ENCODE measurements at regions not wholly inside any gene's neighbourhood (a gene's known extent, or its start where the extent isn't known, plus 50 kb on each side); places are given as distances from the start of the nearest gene placed in this dataset.
A peak's percentile ranks its signal among the peaks of the same experiment; 100 is the strongest.

DNA sequence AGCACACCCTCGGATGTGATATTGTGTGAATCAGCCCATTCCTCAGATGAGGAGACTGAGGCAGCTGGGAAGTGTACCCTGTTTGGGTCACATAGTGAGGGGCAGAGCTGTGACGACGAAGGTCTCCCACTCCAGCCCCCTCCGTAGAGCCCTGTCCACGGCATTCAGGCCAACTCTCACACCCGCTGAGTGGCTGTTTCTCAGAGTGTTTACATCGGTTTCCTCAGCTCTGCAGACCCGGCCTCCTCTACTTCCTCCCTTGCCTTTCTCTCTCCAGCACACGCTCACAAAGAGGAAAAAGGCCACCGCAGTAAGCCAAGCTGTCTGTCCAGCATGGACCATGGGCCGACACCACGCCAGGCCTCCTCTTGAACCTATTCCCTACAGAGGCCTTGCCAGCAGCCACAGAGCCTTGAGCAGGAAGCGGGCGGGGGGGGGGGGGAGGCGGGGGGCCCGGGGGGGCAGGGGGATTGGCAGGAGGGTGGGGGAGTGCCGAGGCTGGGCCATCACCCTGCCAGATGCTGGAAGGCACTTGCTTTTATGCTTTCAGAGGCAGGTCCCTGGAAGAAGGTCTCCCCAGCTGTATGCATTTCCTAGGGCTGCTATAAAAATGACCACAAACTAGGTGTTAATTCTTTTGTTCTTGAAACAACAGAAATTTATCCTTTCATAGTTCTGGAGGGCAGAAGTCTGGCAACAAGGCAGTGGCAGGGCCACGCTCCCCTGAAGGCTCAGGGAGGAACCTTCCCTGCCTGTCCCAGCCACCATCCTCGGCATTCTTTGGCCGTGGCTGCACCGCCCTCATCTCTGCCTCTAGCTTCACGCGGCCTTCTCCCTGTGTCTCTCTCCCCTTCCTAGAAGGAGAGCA is 178.4 kb downstream of the PSMG1 start:
- Histone ChIP-seq H3K4me1 (peaks cover 12 to 46% (median 27%) of the 10 kb centered on the region in 4 donors), H3K9me3 (no peaks in the 10 kb centered on the region), H3K27me3 (no peaks in the 10 kb centered on the region), H3K4me3 (no peak overlapping the region), H3K27ac (peak overlapping the region; percentile 79 to 86 (median 83)), H3K36me3 (no peaks in the 10 kb centered on the region)
- peak; percentile 47 for DNase-seq
- in situ Hi-C loops (cut with MboI; ENCODE audit: low pct_ligation_motif_present in 1 of 4, low pct_unique_long_range_greater_than_20kb in 1 of 4, low sequenced_read_pairs in 3 of 4) (no loop called here), intact Hi-C loops (cut with DNase I; ENCODE audit: low total_unique reads) (no loop called here)
- TF ChIP-seq POLR2AphosphoS5 (IDR thresholded peaks at IDR 0.05), result no peak
- TF ChIP-seq, protein P1, sequence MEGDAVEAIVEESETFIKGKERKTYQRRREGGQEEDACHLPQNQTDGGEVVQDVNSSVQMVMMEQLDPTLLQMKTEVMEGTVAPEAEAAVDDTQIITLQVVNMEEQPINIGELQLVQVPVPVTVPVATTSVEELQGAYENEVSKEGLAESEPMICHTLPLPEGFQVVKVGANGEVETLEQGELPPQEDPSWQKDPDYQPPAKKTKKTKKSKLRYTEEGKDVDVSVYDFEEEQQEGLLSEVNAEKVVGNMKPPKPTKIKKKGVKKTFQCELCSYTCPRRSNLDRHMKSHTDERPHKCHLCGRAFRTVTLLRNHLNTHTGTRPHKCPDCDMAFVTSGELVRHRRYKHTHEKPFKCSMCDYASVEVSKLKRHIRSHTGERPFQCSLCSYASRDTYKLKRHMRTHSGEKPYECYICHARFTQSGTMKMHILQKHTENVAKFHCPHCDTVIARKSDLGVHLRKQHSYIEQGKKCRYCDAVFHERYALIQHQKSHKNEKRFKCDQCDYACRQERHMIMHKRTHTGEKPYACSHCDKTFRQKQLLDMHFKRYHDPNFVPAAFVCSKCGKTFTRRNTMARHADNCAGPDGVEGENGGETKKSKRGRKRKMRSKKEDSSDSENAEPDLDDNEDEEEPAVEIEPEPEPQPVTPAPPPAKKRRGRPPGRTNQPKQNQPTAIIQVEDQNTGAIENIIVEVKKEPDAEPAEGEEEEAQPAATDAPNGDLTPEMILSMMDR (IDR thresholded peaks at IDR 0.05), result no peak
- TF ChIP-seq EP300 (IDR thresholded peaks at IDR 0.05; ENCODE audit: low read depth), result no peak
- no peak for TF ChIP-seq POLR2A (IDR thresholded peaks at IDR 0.05)
- 21 to 40% methylated on average over 1 to 21 of the region's 23 CpGs for WGBS, 2 donors (ENCODE audit: low coverage in 1 of 2)

DNA sequence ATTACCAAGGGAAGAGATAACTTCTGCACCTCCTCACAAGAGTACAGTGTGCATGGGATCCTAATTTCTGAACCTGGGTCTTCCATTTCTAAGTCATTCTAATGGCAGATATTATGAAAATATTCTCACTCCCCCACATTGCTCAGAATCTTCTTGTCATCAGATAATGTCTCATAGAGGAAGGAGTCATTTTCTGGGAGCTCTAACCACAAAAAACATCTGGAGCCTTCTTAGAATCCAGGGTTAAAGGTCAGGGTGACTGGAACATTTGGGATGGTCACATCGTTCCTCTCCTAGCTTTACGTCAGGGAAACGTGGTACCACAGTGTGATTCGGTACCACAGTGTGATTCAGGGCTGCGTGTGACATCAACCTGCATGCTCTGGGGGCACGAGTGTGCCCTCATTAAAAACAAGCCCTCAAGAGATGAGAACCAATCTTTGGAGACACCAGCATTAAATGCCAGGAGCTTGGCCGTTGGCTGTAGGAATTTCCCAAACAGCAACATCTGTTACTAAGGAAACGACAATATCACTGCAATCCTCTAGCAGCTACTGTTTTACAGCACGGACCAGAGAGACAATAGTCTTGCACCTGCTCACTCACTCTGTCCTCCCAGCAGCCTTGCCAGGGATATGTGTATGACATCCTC is 179.1 kb downstream of the PSMG1 start:
- Histone ChIP-seq H3K4me1 (peaks cover 12 to 46% (median 27%) of the 10 kb centered on the region in 4 donors), H3K36me3 (no peaks in the 10 kb centered on the region), H3K27ac (peak overlapping the region; percentile 79 to 86 (median 83)), H3K4me3 (no peak overlapping the region), H3K27me3 (no peaks in the 10 kb centered on the region), H3K9me3 (no peaks in the 10 kb centered on the region)
- WGBS, 2 donors (ENCODE audit: low coverage in 1 of 2), result 37% methylated on average over 9 of the region's 9 CpGs; no CpG with 5 or more reads in 1 of the 2 donors
- intact Hi-C loops (cut with DNase I; ENCODE audit: low total_unique reads), result no loop called here
- no peak for TF ChIP-seq POLR2A (IDR thresholded peaks at IDR 0.05)
- TF ChIP-seq, protein P1 (IDR thresholded peaks at IDR 0.05), result no peak
- no peak for TF ChIP-seq EP300 (IDR thresholded peaks at IDR 0.05; ENCODE audit: low read depth)
- no peak for TF ChIP-seq POLR2AphosphoS5 (IDR thresholded peaks at IDR 0.05)
- in situ Hi-C loops (cut with MboI; ENCODE audit: low pct_ligation_motif_present in 1 of 4, low pct_unique_long_range_greater_than_20kb in 1 of 4, low sequenced_read_pairs in 3 of 4), result no loop called here
- DNase-seq, result no peak

DNA sequence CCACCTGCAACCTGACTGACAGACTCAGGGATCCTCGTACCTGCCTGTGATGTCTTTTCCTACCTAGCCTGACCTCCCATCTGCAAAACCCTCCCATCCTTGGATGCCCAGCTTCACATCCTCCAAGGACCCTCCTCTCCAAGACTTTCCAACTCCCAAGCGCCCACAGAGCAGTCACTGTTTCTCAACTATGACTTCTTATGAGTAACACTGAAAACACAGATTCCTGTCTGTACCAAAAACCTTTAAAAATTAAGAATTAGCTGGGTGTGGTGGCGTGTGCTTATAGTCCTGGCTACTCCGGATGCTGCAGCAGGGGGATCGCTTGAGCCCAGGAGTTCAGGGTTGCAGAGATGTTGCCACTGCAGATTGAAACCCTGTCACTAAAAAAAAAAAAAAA is 181.9 kb downstream of the PSMG1 start:
- no peaks in the 10 kb centered on the region for H3K9me3 ChIP-seq
- H3K4me1 ChIP-seq, result peaks cover 12 to 30% (median 14%) of the 10 kb centered on the region in 4 donors
- no peak overlapping the region for H3K27ac ChIP-seq
- H3K27me3 ChIP-seq, result no peaks in the 10 kb centered on the region
- DNase-seq, result no peak
- 89 to 100% methylated on average over 4 to 5 of the region's 5 CpGs for WGBS, 2 donors (ENCODE audit: low coverage in 1 of 2)
- TF ChIP-seq EP300 (IDR thresholded peaks at IDR 0.05; ENCODE audit: low read depth) (no peak), POLR2AphosphoS5 (IDR thresholded peaks at IDR 0.05) (no peak), POLR2A (IDR thresholded peaks at IDR 0.05) (no peak)
- TF ChIP-seq, protein P1 (IDR thresholded peaks at IDR 0.05), result no peak
- intact Hi-C loops (cut with DNase I; ENCODE audit: low total_unique reads) (no loop called here), in situ Hi-C loops (cut with MboI; ENCODE audit: low pct_ligation_motif_present in 1 of 4, low pct_unique_long_range_greater_than_20kb in 1 of 4, low sequenced_read_pairs in 3 of 4) (no loop called here)
- no peaks in the 10 kb centered on the region for H3K36me3 ChIP-seq
- H3K4me3 ChIP-seq, result no peak overlapping the region

DNA sequence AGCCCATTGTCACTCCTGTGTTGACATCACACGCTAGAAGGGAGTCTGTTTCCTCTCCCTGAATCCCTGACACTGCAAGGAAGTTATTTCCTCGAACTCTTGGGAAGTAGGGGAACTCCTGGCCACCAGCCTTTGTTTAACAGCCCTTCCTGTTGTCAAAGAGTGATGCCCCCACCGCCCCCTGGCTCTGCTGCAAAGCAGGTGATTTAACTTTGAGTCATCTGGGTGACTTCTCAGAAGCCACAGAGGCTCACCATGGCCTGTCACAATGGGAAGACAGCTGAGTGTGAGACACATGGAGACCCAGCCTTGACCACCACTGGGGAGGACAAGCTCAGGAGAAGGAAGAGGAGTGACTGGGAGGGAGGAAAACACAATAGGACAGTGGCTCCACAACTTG is 182.8 kb downstream of the PSMG1 start:
- Histone ChIP-seq H3K9me3 (no peaks in the 10 kb centered on the region), H3K4me3 (no peak overlapping the region), H3K4me1 (peaks cover 10 to 30% (median 18%) of the 10 kb centered on the region in 4 donors), H3K36me3 (no peaks in the 10 kb centered on the region), H3K27ac (no peak overlapping the region), H3K27me3 (no peaks in the 10 kb centered on the region)
- intact Hi-C loops (cut with DNase I; ENCODE audit: low total_unique reads), result no loop called here
- WGBS, 2 donors (ENCODE audit: low coverage in 1 of 2), result 50% methylated on average over 3 of the region's 3 CpGs; no CpG with 5 or more reads in 1 of the 2 donors
- no peak for DNase-seq
- TF ChIP-seq, protein P1 (IDR thresholded peaks at IDR 0.05), result no peak
- TF ChIP-seq POLR2AphosphoS5 (IDR thresholded peaks at IDR 0.05) (no peak), POLR2A (IDR thresholded peaks at IDR 0.05) (no peak), EP300 (IDR thresholded peaks at IDR 0.05; ENCODE audit: low read depth) (no peak)
- in situ Hi-C loops (cut with MboI; ENCODE audit: low pct_ligation_motif_present in 1 of 4, low pct_unique_long_range_greater_than_20kb in 1 of 4, low sequenced_read_pairs in 3 of 4), result no loop called here
